Small intestine (tissue), 7 donors: ENCODE measurements at regions not wholly inside any gene's neighbourhood (a gene's known extent, or its start where the extent isn't known, plus 50 kb on each side); places are given as distances from the start of the nearest gene placed in this dataset.

Source experiments
- DNase-seq, 2 donors: peaks; one replicate each; pipeline versions ENCODE4 v3.0.0 to v3.0.0-alpha.2; 2013
- FAIRE-seq: peaks from 2 replicates; lab custom pipeline; 2012; peaks lifted over from hg19 to GRCh38; lab: Jason Lieb, UNC
- H3K27ac ChIP-seq, 3 donors: one replicate each; pipeline ENCODE4 v1.5.1; 2013; ENCODE audit warnings: low read length in 2 of 3, mild to moderate bottlenecking in 2 of 3, control low read depth in 1 of 3, inconsistent platforms in 1 of 3, low read depth in 1 of 3, moderate library complexity in 1 of 3
- H3K27me3 ChIP-seq, 3 donors: one replicate each; pipeline ENCODE4 v1.6.1; 2013; ENCODE audit warnings: low read length in 3 of 3, inconsistent platforms in 1 of 3; ENCODE audit not compliant: control insufficient read depth in 3 of 3, insufficient read depth in 3 of 3
- H3K36me3 ChIP-seq, 3 donors: one replicate each; pipeline ENCODE4 v1.6.1; 2013; ENCODE audit warnings: low read length in 3 of 3, inconsistent platforms in 1 of 3, low read depth in 1 of 3, mild to moderate bottlenecking in 1 of 3, moderate library complexity in 1 of 3; ENCODE audit not compliant: control insufficient read depth in 3 of 3, insufficient read depth in 2 of 3
- H3K4me1 ChIP-seq, 3 donors: one replicate each; pipeline ENCODE4 v1.6.1; 2013; ENCODE audit warnings: low read length in 2 of 3, inconsistent platforms in 1 of 3, low read depth in 1 of 3, mild to moderate bottlenecking in 1 of 3, moderate library complexity in 1 of 3; ENCODE audit not compliant: control insufficient read depth in 3 of 3, insufficient read depth in 2 of 3
- H3K4me3 ChIP-seq, 3 donors: one replicate each; pipeline ENCODE4 v1.5.1; 2013; ENCODE audit warnings: low read length in 3 of 3, control low read depth in 1 of 3, inconsistent platforms in 1 of 3, low read depth in 1 of 3, mild to moderate bottlenecking in 1 of 3, moderate library complexity in 1 of 3
- H3K9me3 ChIP-seq, 2 donors: one replicate each; pipeline ENCODE4 v1.6.1; 2013; ENCODE audit warnings: low read depth in 1 of 2, low read length in 1 of 2; ENCODE audit not compliant: control insufficient read depth in 2 of 2, insufficient read depth in 1 of 2
- WGBS, 3 donors: extraction: QIAGEN DNeasy Blood & Tissue Kit; methylation state at CpG; one replicate each; pipeline ENCODE4 v1.1.7; 2013; 5-methylcytosine and 5-hydroxymethylcytosine counted together
- donor health status: healthy with polysubstance abuse.
- donor health status: control.
- donor health status: control.
- donor health status: Bipolar disorder and iron deficiency.
- donor health status: healthy.

- no peak for FAIRE-seq
- 86 to 88% (median 87%) methylated on average over 15 of the region's 15 CpGs for WGBS, 3 donors
- Histone ChIP-seq H3K36me3 (no peaks in the 10 kb centered on the region), H3K9me3 (no peaks in the 10 kb centered on the region), H3K27ac (no peak overlapping the region), H3K4me1 (no peaks in the 10 kb centered on the region), H3K27me3 (peaks cover 0 to 10% (median 4%) of the 10 kb centered on the region in 3 donors), H3K4me3 (no peak overlapping the region)
- DNase-seq = no peak
These were observed 106.4 kb downstream of the BRD1 start for GRCh38 chr22:49721211-49721763.

GRCh38 chr22:49720279-49720959 is 107.3 kb downstream of the BRD1 start:
- H3K27ac ChIP-seq = no peak overlapping the region
- no peak for FAIRE-seq
- H3K36me3 ChIP-seq = no peaks in the 10 kb centered on the region
- H3K4me1 ChIP-seq = no peaks in the 10 kb centered on the region
- DNase-seq = no peak
- 77 to 84% (median 77%) methylated on average over 18 of the region's 18 CpGs for WGBS, 3 donors
- no peak overlapping the region for H3K4me3 ChIP-seq
- peaks cover 0 to 6% (median 4%) of the 10 kb centered on the region in 3 donors for H3K27me3 ChIP-seq
- no peaks in the 10 kb centered on the region for H3K9me3 ChIP-seq

- 74 to 79% (median 74%) methylated on average over 10 of the region's 10 CpGs for WGBS, 3 donors
- FAIRE-seq = no peak
- H3K9me3 ChIP-seq = no peaks in the 10 kb centered on the region
- H3K27me3 ChIP-seq = peaks cover 0 to 6% (median under 1%) of the 10 kb centered on the region in 3 donors
- H3K4me1 ChIP-seq = no peaks in the 10 kb centered on the region
- H3K27ac ChIP-seq = no peak overlapping the region
- H3K4me3 ChIP-seq = no peak overlapping the region
- no peaks in the 10 kb centered on the region for H3K36me3 ChIP-seq
- DNase-seq = no peak
These were observed 108.6 kb downstream of the BRD1 start for GRCh38 chr22:49719046-49719445.

GRCh38 chr22:49718396-49718795 is 109.3 kb downstream of the BRD1 start:
- Histone ChIP-seq H3K27ac (no peak overlapping the region), H3K4me3 (no peak overlapping the region), H3K27me3 (peaks cover 0 to 3% (median 0%) of the 10 kb centered on the region in 3 donors), H3K9me3 (no peaks in the 10 kb centered on the region), H3K36me3 (no peaks in the 10 kb centered on the region), H3K4me1 (no peaks in the 10 kb centered on the region)
- FAIRE-seq (no peak), DNase-seq (no peak)
- 72 to 80% (median 78%) methylated on average over 7 of the region's 7 CpGs for WGBS, 3 donors

GRCh38 chr22:49717322-49717919 is 110.3 kb downstream of the BRD1 start:
- H3K4me1 ChIP-seq = no peaks in the 10 kb centered on the region
- WGBS, 3 donors = 60 to 75% (median 70%) methylated on average over 24 of the region's 24 CpGs
- H3K27me3 ChIP-seq = peaks cover 0 to 4% (median 0%) of the 10 kb centered on the region in 3 donors
- H3K27ac ChIP-seq = no peak overlapping the region
- no peaks in the 10 kb centered on the region for H3K9me3 ChIP-seq
- no peak overlapping the region for H3K4me3 ChIP-seq
- H3K36me3 ChIP-seq = no peaks in the 10 kb centered on the region
- DNase-seq (no peak), FAIRE-seq (no peak)

- Histone ChIP-seq H3K4me1 (no peaks in the 10 kb centered on the region), H3K27ac (no peak overlapping the region), H3K27me3 (peaks cover 0 to 9% (median 0%) of the 10 kb centered on the region in 3 donors), H3K9me3 (no peaks in the 10 kb centered on the region), H3K36me3 (no peaks in the 10 kb centered on the region), H3K4me3 (no peak overlapping the region)
- DNase-seq (no peak), FAIRE-seq (no peak)
- WGBS, 3 donors = 57 to 62% (median 61%) methylated on average over 12 of the region's 12 CpGs
These were observed 111.2 kb downstream of the BRD1 start for GRCh38 chr22:49716441-49716840.

GRCh38 chr22:49715450-49715849 is 112.2 kb downstream of the BRD1 start:
- 78 to 90% (median 81%) methylated on average over 3 of the region's 3 CpGs for WGBS, 3 donors
- no peaks in the 10 kb centered on the region for H3K4me1 ChIP-seq
- no peak for DNase-seq
- H3K27ac ChIP-seq = no peak overlapping the region
- H3K27me3 ChIP-seq = peaks cover 0 to 12% (median 0%) of the 10 kb centered on the region in 3 donors
- H3K4me3 ChIP-seq = no peak overlapping the region
- no peaks in the 10 kb centered on the region for H3K9me3 ChIP-seq
- no peaks in the 10 kb centered on the region for H3K36me3 ChIP-seq
- no peak for FAIRE-seq

GRCh38 chr22:49713003-49713402 is 114.7 kb downstream of the BRD1 start:
- DNase-seq = no peak
- Histone ChIP-seq H3K4me3 (no peak overlapping the region), H3K9me3 (no peaks in the 10 kb centered on the region), H3K27ac (no peak overlapping the region), H3K36me3 (no peaks in the 10 kb centered on the region), H3K4me1 (no peaks in the 10 kb centered on the region), H3K27me3 (peaks cover 0 to 10% (median 0%) of the 10 kb centered on the region in 3 donors)
- no peak for FAIRE-seq
- WGBS, 3 donors = 79 to 85% (median 82%) methylated on average over 15 of the region's 15 CpGs
